ENCODE measurements at regions not wholly inside any gene's neighbourhood (a gene's known extent, or its start where the extent isn't known, plus 50 kb on each side); places are given as distances from the start of the nearest gene placed in this dataset.

DNA sequence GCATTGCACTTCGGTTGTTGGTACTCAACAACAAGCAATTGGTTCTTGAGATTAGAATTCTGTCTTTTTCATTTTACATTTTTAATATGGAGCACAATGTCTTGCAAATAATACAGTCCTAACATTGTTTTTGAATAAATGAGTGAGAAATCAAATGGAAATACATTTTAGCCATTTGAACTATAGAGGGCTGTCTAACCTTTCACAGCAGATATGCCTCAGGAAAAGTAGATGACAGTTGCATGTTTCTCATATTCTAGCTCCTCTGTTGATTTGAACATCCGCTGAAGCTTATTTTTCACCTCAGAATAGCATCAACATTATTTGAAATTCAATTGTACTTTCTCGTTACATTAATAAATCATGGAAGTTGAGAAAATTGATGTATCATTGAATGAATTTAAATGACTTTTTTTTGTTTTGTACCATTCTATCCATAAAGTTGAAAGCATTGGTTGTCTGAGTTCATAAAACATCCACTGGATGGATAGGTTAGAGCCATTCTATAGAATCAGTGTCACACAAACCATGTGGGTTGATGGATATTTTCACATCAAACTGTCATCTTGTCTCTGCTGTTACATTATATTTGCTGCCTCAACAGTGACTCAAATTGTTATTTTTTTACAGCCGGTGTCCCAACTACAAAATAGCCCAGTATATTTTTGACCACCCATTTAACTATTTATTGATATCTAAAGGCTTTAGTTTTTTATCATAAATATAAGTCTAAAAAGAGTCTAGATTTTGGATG lies 928.3 kb downstream of the NSUN3 start:
- H3K9me3 ChIP-seq (ENCODE audit: insufficient read depth, low read length), result no peaks in the 10 kb centered on the region
- H3K4me2 ChIP-seq (ENCODE audit: low read depth, low read length, poor library complexity, severe bottlenecking), result no peak overlapping the region
- no peak overlapping the region for H2AFZ ChIP-seq (ENCODE audit: low read depth, low read length, severe bottlenecking)
- H3K27ac ChIP-seq (ENCODE audit: low read depth, low read length), result no peak overlapping the region
- H3K79me2 ChIP-seq (ENCODE audit: insufficient read depth, low read length), result no peaks in the 10 kb centered on the region
- no peaks in the 10 kb centered on the region for H4K20me1 ChIP-seq (ENCODE audit: low read depth, low read length)
- no peaks in the 10 kb centered on the region for H3K36me3 ChIP-seq (ENCODE audit: low read length)
- no peaks in the 10 kb centered on the region for H3F3A ChIP-seq (ENCODE audit: insufficient read depth)
- no peak for TF ChIP-seq EZH2phosphoT487 (conservative IDR thresholded peaks at IDR 0.05; ENCODE audit: low read length)
- TF ChIP-seq, protein P1, sequence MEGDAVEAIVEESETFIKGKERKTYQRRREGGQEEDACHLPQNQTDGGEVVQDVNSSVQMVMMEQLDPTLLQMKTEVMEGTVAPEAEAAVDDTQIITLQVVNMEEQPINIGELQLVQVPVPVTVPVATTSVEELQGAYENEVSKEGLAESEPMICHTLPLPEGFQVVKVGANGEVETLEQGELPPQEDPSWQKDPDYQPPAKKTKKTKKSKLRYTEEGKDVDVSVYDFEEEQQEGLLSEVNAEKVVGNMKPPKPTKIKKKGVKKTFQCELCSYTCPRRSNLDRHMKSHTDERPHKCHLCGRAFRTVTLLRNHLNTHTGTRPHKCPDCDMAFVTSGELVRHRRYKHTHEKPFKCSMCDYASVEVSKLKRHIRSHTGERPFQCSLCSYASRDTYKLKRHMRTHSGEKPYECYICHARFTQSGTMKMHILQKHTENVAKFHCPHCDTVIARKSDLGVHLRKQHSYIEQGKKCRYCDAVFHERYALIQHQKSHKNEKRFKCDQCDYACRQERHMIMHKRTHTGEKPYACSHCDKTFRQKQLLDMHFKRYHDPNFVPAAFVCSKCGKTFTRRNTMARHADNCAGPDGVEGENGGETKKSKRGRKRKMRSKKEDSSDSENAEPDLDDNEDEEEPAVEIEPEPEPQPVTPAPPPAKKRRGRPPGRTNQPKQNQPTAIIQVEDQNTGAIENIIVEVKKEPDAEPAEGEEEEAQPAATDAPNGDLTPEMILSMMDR (IDR thresholded peaks at IDR 0.05; ENCODE audit: insufficient read depth, low read length, poor library complexity, severe bottlenecking), result no peak
- H3K4me3 ChIP-seq (ENCODE audit: insufficient read depth, low read length, poor library complexity, severe bottlenecking), result no peak overlapping the region
- H3K9me2 ChIP-seq (replicated peaks; ENCODE audit: insufficient read depth, low read length), result no peaks in the 10 kb centered on the region
- no peaks in the 10 kb centered on the region for H3K27me3 ChIP-seq (ENCODE audit: low read length)
- no peak overlapping the region for H3K9ac ChIP-seq (ENCODE audit: low read length)

DNA sequence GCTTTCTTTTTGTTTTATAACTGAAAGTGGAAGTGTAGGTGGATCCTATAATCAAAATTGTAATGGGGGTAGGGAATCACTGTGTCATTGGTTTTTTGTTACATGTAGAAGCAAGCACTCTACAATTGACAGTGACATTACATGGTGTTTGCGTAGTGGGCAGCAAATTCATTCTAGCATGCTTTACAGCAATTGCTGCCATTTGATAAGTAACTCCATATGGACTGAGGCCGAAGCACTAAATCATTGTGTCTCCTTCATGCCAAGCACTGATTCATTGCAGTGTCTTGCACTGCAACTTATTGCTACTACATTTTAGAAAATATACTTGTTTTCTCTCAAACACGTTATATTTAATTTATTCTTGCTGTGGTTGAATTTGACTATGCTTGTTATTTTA lies 933.9 kb downstream of the NSUN3 start:
- no peaks in the 10 kb centered on the region for H3K36me3 ChIP-seq (ENCODE audit: low read length)
- no peaks in the 10 kb centered on the region for H3F3A ChIP-seq (ENCODE audit: insufficient read depth)
- TF ChIP-seq, protein P1 (IDR thresholded peaks at IDR 0.05; ENCODE audit: insufficient read depth, low read length, poor library complexity, severe bottlenecking), result no peak
- TF ChIP-seq EZH2phosphoT487 (conservative IDR thresholded peaks at IDR 0.05; ENCODE audit: low read length), result no peak

DNA sequence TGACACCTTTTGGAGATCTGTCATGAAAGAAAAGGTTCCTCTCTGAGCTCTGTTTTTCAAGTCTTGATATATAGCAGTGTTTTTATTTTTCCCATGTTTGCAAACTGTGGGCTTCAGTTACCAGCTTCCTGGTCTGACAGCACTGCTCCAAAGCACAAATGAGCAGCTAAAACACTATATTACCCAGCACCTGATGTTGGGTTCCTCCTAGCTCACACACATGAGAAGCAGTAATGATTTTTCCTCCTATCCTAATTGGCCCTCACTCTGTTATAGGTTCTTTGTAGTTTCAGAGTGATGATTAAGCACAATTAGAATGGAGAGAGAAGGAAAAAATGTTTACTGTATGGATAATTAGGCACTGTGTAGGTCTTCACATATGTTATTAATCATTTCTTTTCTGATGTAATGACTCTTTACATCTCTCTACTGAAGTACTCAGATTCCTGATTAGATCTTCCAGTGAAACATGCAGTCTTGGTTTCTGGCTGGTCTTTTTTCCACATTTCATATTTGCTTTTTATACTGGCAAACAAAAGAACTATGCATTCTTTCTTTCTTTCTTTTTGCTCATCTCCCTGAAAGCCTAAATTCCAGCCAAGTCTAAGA lies 939.7 kb downstream of the NSUN3 start:
- Histone ChIP-seq H3K4me3 (ENCODE audit: insufficient read depth, low read length, poor library complexity, severe bottlenecking) (no peak overlapping the region), H3K36me3 (ENCODE audit: low read length) (no peaks in the 10 kb centered on the region), H3K9me2 (replicated peaks; ENCODE audit: insufficient read depth, low read length) (no peaks in the 10 kb centered on the region), H2AFZ (ENCODE audit: low read depth, low read length, severe bottlenecking) (no peak overlapping the region), H4K20me1 (ENCODE audit: low read depth, low read length) (no peaks in the 10 kb centered on the region), H3K9ac (ENCODE audit: low read length) (no peak overlapping the region), H3K4me2 (ENCODE audit: low read depth, low read length, poor library complexity, severe bottlenecking) (no peak overlapping the region), H3K27me3 (ENCODE audit: low read length) (no peaks in the 10 kb centered on the region), H3K27ac (ENCODE audit: low read depth, low read length) (no peak overlapping the region), H3K9me3 (ENCODE audit: insufficient read depth, low read length) (no peaks in the 10 kb centered on the region), H3F3A (ENCODE audit: insufficient read depth) (no peaks in the 10 kb centered on the region), H3K79me2 (ENCODE audit: insufficient read depth, low read length) (no peaks in the 10 kb centered on the region)
- TF ChIP-seq, protein P1 (IDR thresholded peaks at IDR 0.05; ENCODE audit: insufficient read depth, low read length, poor library complexity, severe bottlenecking), result no peak
- no peak for TF ChIP-seq EZH2phosphoT487 (conservative IDR thresholded peaks at IDR 0.05; ENCODE audit: low read length)

More for the DNA sequence above, 933.9 kb downstream of the NSUN3 start:
- Histone ChIP-seq H3K9me3 (ENCODE audit: insufficient read depth, low read length) (no peaks in the 10 kb centered on the region), H3K27ac (ENCODE audit: low read depth, low read length) (no peak overlapping the region), H3K9ac (ENCODE audit: low read length) (no peak overlapping the region), H3K79me2 (ENCODE audit: insufficient read depth, low read length) (no peaks in the 10 kb centered on the region), H2AFZ (ENCODE audit: low read depth, low read length, severe bottlenecking) (no peak overlapping the region), H3K4me3 (ENCODE audit: insufficient read depth, low read length, poor library complexity, severe bottlenecking) (no peak overlapping the region), H3K9me2 (replicated peaks; ENCODE audit: insufficient read depth, low read length) (no peaks in the 10 kb centered on the region), H4K20me1 (ENCODE audit: low read depth, low read length) (no peaks in the 10 kb centered on the region), H3K27me3 (ENCODE audit: low read length) (no peaks in the 10 kb centered on the region), H3K4me2 (ENCODE audit: low read depth, low read length, poor library complexity, severe bottlenecking) (no peak overlapping the region)
